ENCODE measurements at regions not wholly inside any gene's neighbourhood (a gene's known extent, or its start where the extent isn't known, plus 50 kb on each side); places are given as distances from the start of the nearest gene placed in this dataset.
A peak's percentile ranks its signal among the peaks of the same experiment; 100 is the strongest.

DNA sequence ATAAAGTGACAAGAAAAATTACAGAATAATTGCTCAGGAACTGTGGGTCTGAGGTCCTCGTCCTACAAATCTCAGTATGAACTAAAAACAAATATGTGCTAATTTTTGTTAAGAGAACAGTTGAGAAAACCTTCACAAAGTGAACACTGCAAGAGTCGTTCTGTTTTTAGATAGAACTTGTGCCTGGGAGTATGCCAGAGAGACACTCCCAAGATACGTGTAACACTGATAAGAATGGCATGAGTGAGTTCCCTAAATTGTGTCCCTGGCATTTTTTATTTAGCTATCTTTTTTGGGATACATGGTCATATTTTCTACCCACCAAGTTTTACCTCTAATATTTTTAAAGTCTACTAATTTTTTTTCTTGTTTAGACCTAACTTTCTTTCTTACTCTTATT, 860.0 kb upstream of the NR2F2 start:
- DNase-seq, result no peak

- DNase-seq, result no peak
Measured at GRCh38 chr15:95470997-95471689, 859.4 kb upstream of the NR2F2 start.

- no peak for DNase-seq
Measured at GRCh38 chr15:95471690-95472086, 858.8 kb upstream of the NR2F2 start.

DNA sequence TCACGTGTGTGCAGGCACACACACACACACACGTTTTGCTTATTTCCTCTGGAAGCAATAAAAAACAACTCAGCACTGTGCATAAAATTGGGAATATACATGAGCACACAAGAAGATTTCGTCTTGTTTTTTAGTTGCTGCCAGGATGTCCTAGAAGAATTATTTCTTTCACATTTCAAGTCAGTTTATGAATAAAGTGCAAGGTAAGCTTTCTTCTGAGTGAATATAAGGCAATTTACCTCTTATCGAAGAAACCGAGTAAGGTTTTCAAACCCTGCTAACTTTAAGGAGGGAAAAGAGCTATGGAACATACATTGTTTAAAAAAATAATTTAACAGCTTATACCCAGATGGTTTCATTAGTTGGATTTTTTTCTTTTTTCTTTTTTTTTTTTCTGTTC, 855.4 kb upstream of the NR2F2 start:
- DNase-seq, result no peak

DNA sequence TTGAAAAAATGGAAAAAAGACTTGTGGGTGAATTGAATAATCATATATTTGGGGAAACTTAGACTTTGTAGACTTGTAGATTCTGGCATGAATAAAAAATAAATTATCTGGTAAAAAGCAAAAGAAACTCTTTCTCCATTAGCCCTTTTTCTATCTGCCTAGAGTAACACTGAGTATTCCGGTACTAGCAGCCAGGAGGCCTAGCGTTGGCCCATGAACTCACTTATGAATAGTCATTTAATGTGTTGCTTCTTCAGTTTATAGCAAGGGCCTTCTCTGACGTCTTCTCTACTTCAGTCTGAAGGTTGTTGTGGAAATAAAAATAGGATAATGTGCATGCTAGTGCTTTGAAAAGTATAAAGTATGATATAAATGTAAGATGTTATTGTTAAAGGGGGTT, 851.2 kb upstream of the NR2F2 start:
- DNase-seq, result no peak

DNA sequence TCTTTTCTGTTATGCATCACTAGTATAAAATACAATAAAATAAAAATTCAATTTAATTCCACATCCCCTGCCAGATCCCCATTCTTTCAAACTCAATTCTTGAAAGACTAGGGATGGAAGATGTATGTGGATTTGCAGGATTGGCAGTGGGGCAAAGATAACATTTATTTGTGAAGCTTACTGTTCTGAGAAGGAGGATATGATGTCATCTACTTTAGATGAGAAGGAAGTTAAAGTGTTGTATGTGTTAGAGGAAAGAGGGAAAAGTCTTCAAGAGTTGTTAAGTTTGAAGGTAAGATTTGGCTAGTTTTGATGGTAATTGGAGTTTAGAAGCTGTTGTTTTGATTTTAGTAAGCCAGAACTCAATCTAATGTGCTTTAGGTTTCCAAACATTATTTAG, 845.1 kb upstream of the NR2F2 start:
- DNase-seq, result no peak

DNA sequence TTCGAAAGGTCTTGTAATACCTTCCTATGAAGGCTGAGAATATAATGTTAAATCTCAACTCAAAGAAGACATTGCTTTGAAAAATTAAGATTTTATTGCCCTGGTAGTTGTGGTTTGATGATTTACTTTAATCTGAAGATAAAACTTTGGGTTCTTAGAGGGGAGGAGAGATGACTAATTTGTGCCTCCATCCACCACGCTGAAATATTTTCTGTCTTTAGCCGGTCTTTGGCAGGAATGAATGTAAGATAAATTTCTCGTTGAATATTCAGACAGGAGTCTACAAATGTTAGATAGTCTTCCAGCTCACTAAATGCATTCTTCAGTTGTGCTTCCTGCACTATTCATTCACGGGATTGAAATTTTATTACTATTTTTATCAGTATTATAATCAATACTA, 844.3 kb upstream of the NR2F2 start:
- no peak for DNase-seq

- no peak for DNase-seq
Measured at GRCh38 chr15:95489103-95489502, 841.4 kb upstream of the NR2F2 start.

DNA sequence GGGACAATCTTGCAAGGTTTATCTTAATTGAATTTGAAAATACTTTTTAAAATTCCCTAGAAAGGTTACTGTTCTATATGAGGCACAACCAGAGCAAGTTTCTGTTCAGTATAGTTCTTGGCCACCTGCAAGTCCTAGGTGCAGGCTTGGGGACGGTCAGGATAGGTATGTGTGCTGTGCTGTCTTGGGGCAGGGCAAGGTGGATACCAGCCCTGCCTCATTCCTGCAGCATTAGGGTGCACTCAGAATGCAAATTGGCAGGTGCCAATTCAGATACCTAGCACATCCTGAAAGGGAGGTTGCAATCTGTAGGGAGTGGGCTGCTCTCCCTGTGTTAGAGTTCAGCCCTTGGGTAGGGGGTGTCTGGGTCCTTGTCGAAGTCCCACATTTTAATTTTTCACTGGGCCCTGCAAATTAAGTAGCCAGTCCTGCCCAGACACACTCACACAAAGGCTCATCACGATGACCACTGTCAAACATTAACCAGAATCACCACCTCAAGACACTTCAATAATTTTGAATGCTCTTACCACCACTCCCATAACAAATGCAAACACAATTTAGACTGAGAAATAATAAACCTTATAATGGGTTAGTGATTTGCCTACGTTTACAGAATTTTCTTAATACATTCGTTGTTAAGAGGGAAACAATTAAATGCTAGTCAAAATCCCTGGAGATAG, 838.0 kb upstream of the NR2F2 start:
- no peak for DNase-seq

DNA sequence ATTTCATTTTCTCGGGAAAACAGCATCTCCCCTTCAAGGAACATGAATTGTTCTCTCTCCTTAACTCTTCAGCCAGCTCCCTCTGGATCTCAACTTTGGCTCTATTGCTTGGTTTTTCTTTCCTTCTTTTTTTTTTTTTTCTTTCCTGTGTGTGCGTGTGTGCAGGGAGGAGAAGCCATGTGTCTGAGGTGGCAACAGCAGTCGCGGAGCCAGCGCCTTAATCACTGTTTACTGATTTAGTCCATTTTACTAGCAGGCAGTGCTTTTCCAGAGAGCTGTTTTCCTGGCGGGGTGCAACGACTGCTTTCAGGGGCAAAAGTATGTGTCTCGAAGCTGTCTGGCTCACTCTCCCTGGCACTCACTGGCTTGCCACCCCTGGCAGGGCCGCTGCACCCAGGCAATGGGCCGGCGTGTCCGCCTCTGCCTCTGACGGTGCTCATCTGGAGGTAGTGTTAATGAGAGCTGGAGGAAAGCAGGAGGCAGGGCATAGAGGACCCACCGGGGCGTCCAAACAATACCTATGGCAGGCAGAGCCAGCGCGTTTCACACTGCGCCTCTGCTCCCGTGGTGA, 835.4 kb upstream of the NR2F2 start:
- no peak for DNase-seq

- DNase-seq, result no peak
Measured at GRCh38 chr15:95497634-95498033, 832.9 kb upstream of the NR2F2 start.

GRCh38 chr15:95498961-95499360, 831.5 kb upstream of the NR2F2 start:
- no peak for DNase-seq

- DNase-seq, result no peak
Measured at GRCh38 chr15:95499397-95499796, 831.1 kb upstream of the NR2F2 start.

DNA sequence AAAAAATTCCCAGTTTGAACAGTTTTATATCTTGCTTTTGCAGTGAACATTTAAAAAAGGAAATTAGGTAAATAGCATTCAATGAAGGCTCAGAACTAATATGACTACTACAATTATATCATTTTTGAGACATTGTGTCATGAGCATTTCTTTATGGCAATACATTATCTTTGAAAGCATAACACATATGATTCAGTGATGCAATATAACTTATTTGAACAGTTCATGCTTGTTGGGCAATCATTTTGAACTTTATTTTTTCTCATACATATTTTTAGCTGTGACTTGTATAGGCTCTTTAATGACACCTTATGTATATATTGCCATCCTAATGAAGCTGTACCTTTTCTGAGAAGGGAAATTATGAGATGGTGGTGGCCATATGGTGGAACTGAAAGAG, 828.6 kb upstream of the NR2F2 start:
- no peak for DNase-seq

GRCh38 chr15:95503107-95503506, 827.4 kb upstream of the NR2F2 start:
- peak; percentile 2 for DNase-seq

GRCh38 chr15:95503640-95504225, 826.8 kb upstream of the NR2F2 start:
- peak; percentile 50 for DNase-seq

DNA sequence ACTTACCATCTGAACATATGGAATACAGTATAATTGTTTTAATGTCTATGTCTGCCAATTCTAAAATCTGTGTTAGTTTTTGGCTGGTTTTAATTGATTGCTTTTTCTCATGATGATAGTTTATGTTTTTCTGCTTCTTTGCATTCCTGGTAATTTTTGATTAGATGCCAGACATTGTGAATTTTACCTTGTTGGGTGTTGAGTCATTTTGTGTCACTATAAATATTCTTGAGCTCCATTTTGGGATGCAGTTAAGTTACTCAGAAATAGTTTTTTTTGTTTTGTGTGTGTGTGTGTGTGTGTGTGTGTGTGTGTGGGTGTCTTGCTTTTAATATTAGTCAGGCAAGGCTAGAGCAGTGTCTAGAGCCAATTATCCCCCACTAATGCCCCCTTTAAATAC, 818.8 kb upstream of the NR2F2 start:
- no peak for DNase-seq

DNA sequence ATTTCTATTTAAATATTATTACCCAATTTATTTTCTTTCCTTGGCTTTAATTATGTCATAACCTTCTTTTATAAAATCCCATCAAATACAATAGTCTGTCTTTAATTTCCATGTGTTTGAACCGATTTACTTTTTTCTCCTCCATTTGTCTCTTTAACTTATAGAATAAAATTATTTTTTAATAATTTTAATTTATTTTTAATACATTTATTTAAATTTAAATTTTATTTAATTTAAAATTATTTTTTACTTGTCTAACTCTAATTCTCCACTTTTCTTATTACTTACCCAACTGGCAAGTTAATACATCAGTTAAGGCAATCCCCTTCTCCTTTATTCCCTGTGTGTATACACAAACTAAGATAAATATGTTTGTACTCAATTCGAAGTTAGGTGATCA, 817.6 kb upstream of the NR2F2 start:
- DNase-seq, result no peak

- no peak for DNase-seq
Measured at GRCh38 chr15:95519887-95520286, 810.6 kb upstream of the NR2F2 start.

GRCh38 chr15:95520511-95520910, 810.0 kb upstream of the NR2F2 start:
- no peak for DNase-seq

GRCh38 chr15:95520922-95521321, 809.6 kb upstream of the NR2F2 start:
- no peak for DNase-seq

- DNase-seq, result no peak
Measured at GRCh38 chr15:95522533-95522932, 808.0 kb upstream of the NR2F2 start.

DNA sequence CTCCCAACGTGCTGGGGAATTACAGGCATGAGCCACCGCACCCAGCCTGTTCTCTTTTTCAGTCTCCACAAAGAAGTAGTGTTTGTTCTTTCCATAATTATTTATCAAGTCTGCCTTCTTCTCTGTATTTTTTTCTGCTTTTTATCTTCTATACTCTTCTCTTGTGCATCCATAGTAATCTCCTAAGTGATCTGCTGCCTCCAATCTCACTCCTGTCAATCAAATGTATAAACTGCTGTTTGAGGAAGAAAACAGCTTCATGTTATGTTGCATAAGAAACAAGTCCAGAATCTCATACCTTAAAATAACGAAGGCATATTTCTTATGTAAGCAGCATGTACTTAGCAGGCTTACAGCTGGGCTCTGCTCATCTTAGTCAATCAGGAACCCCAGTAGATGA, 801.6 kb upstream of the NR2F2 start:
- no peak for DNase-seq

DNA sequence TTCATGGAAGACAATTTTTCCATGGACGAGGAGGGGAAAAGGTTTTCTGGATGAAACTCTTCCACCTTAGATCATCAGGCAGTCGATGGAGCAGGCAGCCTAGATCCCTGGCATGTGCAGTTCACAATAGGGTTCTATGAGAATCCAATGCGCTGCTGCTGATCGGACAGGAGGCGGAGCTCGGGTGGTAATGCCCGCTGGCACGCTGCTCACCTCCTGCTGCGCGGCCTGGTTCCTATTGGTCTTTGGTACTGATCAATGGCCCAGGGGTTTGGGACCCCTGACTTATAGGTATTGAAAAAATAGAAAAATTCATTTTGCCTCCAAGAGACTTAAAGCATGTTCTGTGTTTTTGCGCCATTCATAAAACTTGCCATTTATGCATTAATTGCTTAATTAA, 793.9 kb upstream of the NR2F2 start:
- no peak for DNase-seq

Data from activated CD4-positive, alpha-beta T cell treated with anti-CD3 and anti-CD28 coated beads, Interleukin-10, Interleukin-2, amounts not matched to agents 100 ng/mL and 50 ng/mL, durations not matched to agents 16 hours and 8 hours (primary cell).